ENCODE measurements at regions not wholly inside any gene's neighbourhood (a gene's known extent, or its start where the extent isn't known, plus 50 kb on each side); places are given as distances from the start of the nearest gene placed in this dataset.

GRCh38 chr1:201759194-201759815, 69.7 kb upstream of the IPO9 start:
- TF ChIP-seq CTCF (IDR thresholded peaks at IDR 0.05) (no peak), EZH2 (IDR thresholded peaks at IDR 0.05; ENCODE audit: borderline replicate concordance, insufficient read depth, low read depth, low read length, poor library complexity, severe bottlenecking) (no peak)

All from B cell (primary cell).